ENCODE measurements at regions not wholly inside any gene's neighbourhood (a gene's known extent, or its start where the extent isn't known, plus 50 kb on each side); places are given as distances from the start of the nearest gene placed in this dataset.

- DNase-seq (ENCODE audit: low read depth, low spot score): no peak
- ChIA-PET POLR2A (no interaction called here), CTCF (no interaction called here)
- Histone ChIP-seq H3K4me3 (ENCODE audit: low read depth, low read length) (no peak overlapping the region), H3K27me3 (ENCODE audit: control insufficient read depth, insufficient read depth, low read length) (peaks cover 3% of the 10 kb centered on the region), H3K9me3 (ENCODE audit: control insufficient read depth, insufficient read depth, low read length) (no peaks in the 10 kb centered on the region), H3K27ac (ENCODE audit: low read depth, low read length) (no peak overlapping the region)
- no peak for TF ChIP-seq CTCF (IDR thresholded peaks at IDR 0.05; ENCODE audit: low read depth, low read length)
These were observed 138.5 kb upstream of the PMEPA1 start for GRCh38 chr20:57848282-57848681.

- ChIA-PET CTCF (no interaction called here), POLR2A (no interaction called here)
- H3K4me3 ChIP-seq (ENCODE audit: low read depth, low read length): no peak overlapping the region
- peaks cover 3% of the 10 kb centered on the region for H3K27me3 ChIP-seq (ENCODE audit: control insufficient read depth, insufficient read depth, low read length)
- TF ChIP-seq CTCF (IDR thresholded peaks at IDR 0.05; ENCODE audit: low read depth, low read length): no peak
- H3K9me3 ChIP-seq (ENCODE audit: control insufficient read depth, insufficient read depth, low read length): no peaks in the 10 kb centered on the region
- no peak overlapping the region for H3K27ac ChIP-seq (ENCODE audit: low read depth, low read length)
- no peak for DNase-seq (ENCODE audit: low read depth, low spot score)
These were observed 137.3 kb upstream of the PMEPA1 start for GRCh38 chr20:57847104-57847503.

GRCh38 chr20:57844626-57845596 lies 135.1 kb upstream of the PMEPA1 start:
- TF ChIP-seq CTCF (IDR thresholded peaks at IDR 0.05; ENCODE audit: low read depth, low read length): no peak
- H3K27ac ChIP-seq (ENCODE audit: low read depth, low read length): no peak overlapping the region
- POLR2A ChIA-PET: no interaction called here
- DNase-seq (ENCODE audit: low read depth, low spot score): no peak
- no peak overlapping the region for H3K4me3 ChIP-seq (ENCODE audit: low read depth, low read length)
- peaks cover 5% of the 10 kb centered on the region for H3K27me3 ChIP-seq (ENCODE audit: control insufficient read depth, insufficient read depth, low read length)
- CTCF ChIA-PET: no interaction called here
- no peaks in the 10 kb centered on the region for H3K9me3 ChIP-seq (ENCODE audit: control insufficient read depth, insufficient read depth, low read length)

DNA sequence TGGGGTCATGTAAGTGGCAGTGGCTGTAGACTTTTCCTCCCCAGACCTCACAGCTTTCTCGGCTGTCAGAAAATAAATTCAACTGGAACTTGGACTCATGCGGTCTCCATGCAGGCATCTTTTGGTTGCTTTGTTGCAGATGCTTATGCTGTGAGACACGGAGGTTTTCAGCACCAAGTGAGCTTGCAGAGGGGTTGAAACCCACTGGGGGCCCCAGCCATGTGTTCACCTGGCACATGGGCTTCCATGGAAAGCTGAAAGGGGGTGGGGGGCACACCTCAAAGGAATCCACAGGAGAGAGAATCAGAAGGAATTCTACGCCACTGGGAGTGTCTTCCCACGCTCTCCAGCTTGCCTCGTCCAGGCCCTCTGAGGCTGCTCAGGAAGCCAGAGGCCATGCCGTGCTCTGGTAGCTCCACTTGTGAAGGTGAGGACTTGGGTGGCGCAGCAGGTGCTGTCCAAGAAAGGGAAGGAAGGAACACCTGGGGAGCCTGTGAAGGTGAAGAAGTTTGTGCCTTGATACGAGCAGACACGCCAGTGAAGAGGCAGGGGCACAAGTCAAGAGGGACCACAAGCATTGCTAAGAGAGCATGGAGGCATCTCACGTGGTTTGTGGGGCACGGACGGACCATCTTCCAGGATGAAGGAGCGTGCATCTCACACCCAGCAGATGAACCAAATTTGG lies 134.3 kb upstream of the PMEPA1 start:
- CTCF ChIA-PET: no interaction called here
- Histone ChIP-seq H3K4me3 (ENCODE audit: low read depth, low read length) (no peak overlapping the region), H3K9me3 (ENCODE audit: control insufficient read depth, insufficient read depth, low read length) (no peaks in the 10 kb centered on the region), H3K27ac (ENCODE audit: low read depth, low read length) (no peak overlapping the region), H3K27me3 (ENCODE audit: control insufficient read depth, insufficient read depth, low read length) (peaks cover 9% of the 10 kb centered on the region)
- POLR2A ChIA-PET: no interaction called here
- TF ChIP-seq CTCF (IDR thresholded peaks at IDR 0.05; ENCODE audit: low read depth, low read length): no peak
- DNase-seq (ENCODE audit: low read depth, low spot score): no peak

- Histone ChIP-seq H3K9me3 (ENCODE audit: control insufficient read depth, insufficient read depth, low read length) (no peaks in the 10 kb centered on the region), H3K27me3 (ENCODE audit: control insufficient read depth, insufficient read depth, low read length) (peaks cover 12% of the 10 kb centered on the region), H3K27ac (ENCODE audit: low read depth, low read length) (no peak overlapping the region), H3K4me3 (ENCODE audit: low read depth, low read length) (no peak overlapping the region)
- no peak for TF ChIP-seq CTCF (IDR thresholded peaks at IDR 0.05; ENCODE audit: low read depth, low read length)
- POLR2A ChIA-PET: no interaction called here
- CTCF ChIA-PET: no interaction called here
- DNase-seq (ENCODE audit: low read depth, low spot score): no peak
These were observed 132.9 kb upstream of the PMEPA1 start for GRCh38 chr20:57842720-57843119.

Data from AG04450 (cell line).